ENCODE measurements at regions not wholly inside any gene's neighbourhood (a gene's known extent, or its start where the extent isn't known, plus 50 kb on each side); places are given as distances from the start of the nearest gene placed in this dataset.

DNA sequence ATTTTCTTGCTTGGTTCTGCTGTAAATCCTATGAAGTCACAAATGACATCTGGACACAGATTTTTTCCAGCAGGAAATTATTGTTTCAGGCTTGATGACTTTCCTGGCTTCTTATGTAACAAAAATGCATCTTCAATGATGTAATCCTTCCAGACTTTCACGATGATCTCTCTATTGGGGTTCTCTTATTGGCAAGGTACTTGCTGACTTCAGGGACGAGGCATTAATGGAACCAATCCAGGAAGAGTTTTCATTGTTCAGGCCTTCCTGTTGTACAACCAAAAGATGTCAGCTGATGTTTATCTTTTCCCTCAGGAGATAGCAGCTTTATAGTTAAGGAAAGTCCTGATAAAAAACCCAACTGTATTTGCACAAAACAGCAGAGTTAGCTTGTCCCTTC, 118.5 kb upstream of the MMS22L start:
- TF ChIP-seq EP300 (IDR thresholded peaks at IDR 0.05), result no peak
- TF ChIP-seq, protein P1, sequence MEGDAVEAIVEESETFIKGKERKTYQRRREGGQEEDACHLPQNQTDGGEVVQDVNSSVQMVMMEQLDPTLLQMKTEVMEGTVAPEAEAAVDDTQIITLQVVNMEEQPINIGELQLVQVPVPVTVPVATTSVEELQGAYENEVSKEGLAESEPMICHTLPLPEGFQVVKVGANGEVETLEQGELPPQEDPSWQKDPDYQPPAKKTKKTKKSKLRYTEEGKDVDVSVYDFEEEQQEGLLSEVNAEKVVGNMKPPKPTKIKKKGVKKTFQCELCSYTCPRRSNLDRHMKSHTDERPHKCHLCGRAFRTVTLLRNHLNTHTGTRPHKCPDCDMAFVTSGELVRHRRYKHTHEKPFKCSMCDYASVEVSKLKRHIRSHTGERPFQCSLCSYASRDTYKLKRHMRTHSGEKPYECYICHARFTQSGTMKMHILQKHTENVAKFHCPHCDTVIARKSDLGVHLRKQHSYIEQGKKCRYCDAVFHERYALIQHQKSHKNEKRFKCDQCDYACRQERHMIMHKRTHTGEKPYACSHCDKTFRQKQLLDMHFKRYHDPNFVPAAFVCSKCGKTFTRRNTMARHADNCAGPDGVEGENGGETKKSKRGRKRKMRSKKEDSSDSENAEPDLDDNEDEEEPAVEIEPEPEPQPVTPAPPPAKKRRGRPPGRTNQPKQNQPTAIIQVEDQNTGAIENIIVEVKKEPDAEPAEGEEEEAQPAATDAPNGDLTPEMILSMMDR (IDR thresholded peaks at IDR 0.05), result no peak
- no peak for TF ChIP-seq POLR2A (IDR thresholded peaks at IDR 0.05)
